DND-41 (cell line): ENCODE measurements at regions not wholly inside any gene's neighbourhood (a gene's known extent, or its start where the extent isn't known, plus 50 kb on each side); places are given as distances from the start of the nearest gene placed in this dataset.
"Not testable (repeated sequence)": the region's sequence is repeated elsewhere in the genome, so short reads cannot be mapped to it uniquely, and the experiment has no call there.

Experiments
- EZH2 ChIP-seq: IDR thresholded peaks from 3 replicates; pipeline ENCODE4 v1.6.1; 2012; ENCODE audit warnings: borderline replicate concordance, low read depth, mild to moderate bottlenecking, moderate library complexity, low read length, inconsistent platforms; ENCODE audit not compliant: severe bottlenecking
- TF ChIP-seq, protein P1 (sequence below): IDR thresholded peaks from 2 replicates; pipeline ENCODE4 v1.5.1; 2012; ENCODE audit warnings: borderline replicate concordance, low read length, moderate library complexity, mild to moderate bottlenecking; ENCODE audit not compliant: poor library complexity, severe bottlenecking; ENCODE audit errors: extremely low read depth

DNA sequence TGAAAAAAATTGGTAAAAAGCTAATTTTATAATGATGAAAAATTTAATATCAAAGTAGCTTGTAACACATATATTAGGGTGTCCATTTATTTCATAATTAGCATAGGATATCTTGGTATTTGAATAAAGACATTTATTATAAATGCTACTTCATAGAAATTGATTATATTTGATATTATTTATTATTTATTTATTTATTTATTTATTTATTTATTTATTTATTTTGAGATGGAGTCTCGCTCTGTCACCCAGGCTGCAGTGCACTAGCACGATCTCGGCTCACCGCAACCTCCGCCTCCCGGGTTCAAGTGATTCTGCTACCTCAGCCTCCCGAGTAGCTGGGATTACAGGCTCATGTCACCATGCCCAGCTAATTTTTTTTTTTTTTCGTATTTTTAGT, 365.0 kb downstream of the SLITRK5 start:
- TF ChIP-seq, protein P1, sequence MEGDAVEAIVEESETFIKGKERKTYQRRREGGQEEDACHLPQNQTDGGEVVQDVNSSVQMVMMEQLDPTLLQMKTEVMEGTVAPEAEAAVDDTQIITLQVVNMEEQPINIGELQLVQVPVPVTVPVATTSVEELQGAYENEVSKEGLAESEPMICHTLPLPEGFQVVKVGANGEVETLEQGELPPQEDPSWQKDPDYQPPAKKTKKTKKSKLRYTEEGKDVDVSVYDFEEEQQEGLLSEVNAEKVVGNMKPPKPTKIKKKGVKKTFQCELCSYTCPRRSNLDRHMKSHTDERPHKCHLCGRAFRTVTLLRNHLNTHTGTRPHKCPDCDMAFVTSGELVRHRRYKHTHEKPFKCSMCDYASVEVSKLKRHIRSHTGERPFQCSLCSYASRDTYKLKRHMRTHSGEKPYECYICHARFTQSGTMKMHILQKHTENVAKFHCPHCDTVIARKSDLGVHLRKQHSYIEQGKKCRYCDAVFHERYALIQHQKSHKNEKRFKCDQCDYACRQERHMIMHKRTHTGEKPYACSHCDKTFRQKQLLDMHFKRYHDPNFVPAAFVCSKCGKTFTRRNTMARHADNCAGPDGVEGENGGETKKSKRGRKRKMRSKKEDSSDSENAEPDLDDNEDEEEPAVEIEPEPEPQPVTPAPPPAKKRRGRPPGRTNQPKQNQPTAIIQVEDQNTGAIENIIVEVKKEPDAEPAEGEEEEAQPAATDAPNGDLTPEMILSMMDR: not testable (repeated sequence)
- TF ChIP-seq EZH2: not testable (repeated sequence)
